Tibial artery (tissue), 4 donors: ENCODE measurements at regions not wholly inside any gene's neighbourhood (a gene's known extent, or its start where the extent isn't known, plus 50 kb on each side); places are given as distances from the start of the nearest gene placed in this dataset.

ENCODE experiments used
- DNase-seq, 2 donors: peaks; one replicate each; pipeline ENCODE4 v3.0.0-alpha.2; 2019
- H3K27ac ChIP-seq, 2 donors: fragments of 200-600 bp; sonication (generic) in 1 of 2; 1 replicate in 1 of 2; 2 replicates in 1 of 2; pipeline ENCODE4 v1.5.1; 2018 to 2019; ENCODE audit warnings: mild to moderate bottlenecking in 1 of 2
- H3K27me3 ChIP-seq, 2 donors: fragments of 200-600 bp; sonication (generic) in 1 of 2; one replicate each; pipeline versions ENCODE4 v1.5.1 to v1.6.0; 2016 to 2019
- H3K36me3 ChIP-seq, 3 donors: fragments of 200-600 bp; sonication (generic) in 2 of 3; one replicate each; pipeline ENCODE4 v1.5.1; 2016 to 2019; ENCODE audit warnings: mild to moderate bottlenecking in 2 of 3
- H3K4me1 ChIP-seq, 4 donors: fragments of 200-600 bp; sonication (generic) in 2 of 4; 1 replicate in 3 of 4; 2 replicates in 1 of 4; pipeline ENCODE4 v1.5.1; 2016 to 2019
- H3K4me3 ChIP-seq, 2 donors: fragments of 200-600 bp; sonication (generic) in 1 of 2; 1 replicate in 1 of 2; 2 replicates in 1 of 2; pipeline ENCODE4 v1.5.1; 2018 to 2019; ENCODE audit warnings: mild to moderate bottlenecking in 2 of 2
- H3K9me3 ChIP-seq, 3 donors: fragments of 200-600 bp; sonication (generic) in 1 of 3; one replicate each; pipeline ENCODE4 v1.5.1; 2016 to 2019
- intact Hi-C: fragments of 100-400 bp; cut with DNase I; formaldehyde crosslinking; loops from one replicate; pipeline ENCODE4 v1.15.0; 2023; ENCODE audit warnings: low total_unique reads
- TF ChIP-seq, protein P1 (sequence below), 2 experiments: fragments of 200-600 bp in 1 of 2; fragments of 450-650 bp in 1 of 2; IDR thresholded peaks; one replicate each; pipeline ENCODE4 v1.5.1; 2017 to 2019; ENCODE audit warnings: antibody characterized with exemption in 2 of 2, mild to moderate bottlenecking in 1 of 2, moderate library complexity in 1 of 2

DNA sequence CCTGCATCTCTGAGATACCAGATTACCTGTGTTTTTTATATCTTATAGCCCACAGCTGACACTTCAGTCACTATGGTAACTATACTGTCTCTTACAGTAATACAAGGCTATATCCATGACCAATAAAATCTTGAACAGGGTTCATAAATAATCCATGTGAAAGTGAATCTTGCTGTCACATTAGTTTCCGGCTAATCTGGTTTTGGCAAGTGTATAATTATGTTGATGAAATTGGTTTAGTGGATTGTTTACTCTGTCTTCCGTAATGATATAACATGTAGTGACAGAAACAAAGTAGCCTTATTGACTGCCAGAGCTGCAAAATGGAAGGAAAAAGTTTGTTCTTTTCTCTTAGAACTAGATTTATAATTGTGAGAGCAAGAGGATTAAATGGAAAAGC is 686.6 kb upstream of the PABPC4L start:
- Histone ChIP-seq H3K4me3 (no peak overlapping the region), H3K4me1 (no peaks in the 10 kb centered on the region), H3K27ac (no peak overlapping the region), H3K27me3 (no peaks in the 10 kb centered on the region), H3K36me3 (no peaks in the 10 kb centered on the region), H3K9me3 (no peaks in the 10 kb centered on the region)
- DNase-seq, result no peak
- TF ChIP-seq, protein P1, sequence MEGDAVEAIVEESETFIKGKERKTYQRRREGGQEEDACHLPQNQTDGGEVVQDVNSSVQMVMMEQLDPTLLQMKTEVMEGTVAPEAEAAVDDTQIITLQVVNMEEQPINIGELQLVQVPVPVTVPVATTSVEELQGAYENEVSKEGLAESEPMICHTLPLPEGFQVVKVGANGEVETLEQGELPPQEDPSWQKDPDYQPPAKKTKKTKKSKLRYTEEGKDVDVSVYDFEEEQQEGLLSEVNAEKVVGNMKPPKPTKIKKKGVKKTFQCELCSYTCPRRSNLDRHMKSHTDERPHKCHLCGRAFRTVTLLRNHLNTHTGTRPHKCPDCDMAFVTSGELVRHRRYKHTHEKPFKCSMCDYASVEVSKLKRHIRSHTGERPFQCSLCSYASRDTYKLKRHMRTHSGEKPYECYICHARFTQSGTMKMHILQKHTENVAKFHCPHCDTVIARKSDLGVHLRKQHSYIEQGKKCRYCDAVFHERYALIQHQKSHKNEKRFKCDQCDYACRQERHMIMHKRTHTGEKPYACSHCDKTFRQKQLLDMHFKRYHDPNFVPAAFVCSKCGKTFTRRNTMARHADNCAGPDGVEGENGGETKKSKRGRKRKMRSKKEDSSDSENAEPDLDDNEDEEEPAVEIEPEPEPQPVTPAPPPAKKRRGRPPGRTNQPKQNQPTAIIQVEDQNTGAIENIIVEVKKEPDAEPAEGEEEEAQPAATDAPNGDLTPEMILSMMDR (IDR thresholded peaks at IDR 0.05), result no peak
- intact Hi-C loops, result no loop called here

DNA sequence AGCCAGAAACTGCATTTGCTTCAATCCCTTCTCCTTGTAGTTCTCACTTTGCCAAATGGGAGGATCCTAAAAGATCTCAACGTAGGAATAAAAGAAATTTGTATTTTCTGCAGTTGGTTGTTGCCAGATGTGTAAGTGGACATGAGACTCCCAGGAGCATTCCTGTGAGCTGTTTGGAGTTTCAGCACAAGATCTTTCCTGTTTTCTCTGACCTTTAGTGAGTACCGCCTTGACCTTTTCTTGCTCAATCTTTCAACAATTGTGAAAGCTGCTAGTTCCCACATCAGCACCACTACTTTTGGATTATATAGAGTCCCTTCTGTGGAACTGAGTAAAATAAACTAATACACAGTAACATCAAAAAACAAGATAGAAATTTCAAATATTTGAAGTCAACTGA is 683.8 kb upstream of the PABPC4L start:
- H3K4me1 ChIP-seq, result no peaks in the 10 kb centered on the region

DNA sequence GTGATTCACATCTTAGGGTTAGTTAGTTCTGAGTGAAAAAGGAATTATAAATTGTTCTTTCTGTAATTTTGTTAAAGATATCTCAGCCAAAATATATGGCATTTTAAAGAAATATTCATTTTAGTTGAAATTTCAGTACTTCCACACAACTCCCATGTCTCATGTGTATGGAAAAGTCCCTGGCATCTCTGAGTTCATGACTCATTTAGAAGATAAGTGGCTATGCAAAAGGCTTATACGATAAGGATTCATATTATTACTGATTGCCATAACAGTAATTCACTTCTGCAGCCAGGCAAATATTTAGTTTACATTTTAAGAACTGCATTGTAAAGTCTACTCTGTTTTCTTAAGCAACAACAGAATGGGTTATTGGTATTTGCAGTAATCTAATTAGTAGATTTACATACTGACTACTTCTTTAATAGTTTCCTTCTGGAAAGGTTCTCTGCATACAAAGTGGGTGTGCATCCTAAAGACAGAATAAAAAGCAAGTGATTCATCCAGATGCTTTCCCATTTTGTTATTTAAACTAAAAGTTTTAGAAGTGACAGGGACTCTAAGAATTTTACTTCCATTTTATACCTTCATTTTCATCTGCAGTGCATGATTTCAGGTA is 682.4 kb upstream of the PABPC4L start:
- Histone ChIP-seq H3K27ac (no peak overlapping the region), H3K27me3 (no peaks in the 10 kb centered on the region), H3K36me3 (no peaks in the 10 kb centered on the region), H3K4me1 (no peaks in the 10 kb centered on the region), H3K9me3 (no peaks in the 10 kb centered on the region), H3K4me3 (no peak overlapping the region)
- no peak for DNase-seq
- intact Hi-C loops, result no loop called here
- TF ChIP-seq, protein P1 (IDR thresholded peaks at IDR 0.05), result no peak

More for the DNA sequence above, 683.8 kb upstream of the PABPC4L start:
- no peaks in the 10 kb centered on the region for H3K9me3 ChIP-seq
- no peaks in the 10 kb centered on the region for H3K36me3 ChIP-seq
- no peak for DNase-seq
- TF ChIP-seq, protein P1 (IDR thresholded peaks at IDR 0.05), result no peak
- no peak overlapping the region for H3K27ac ChIP-seq
- intact Hi-C loops, result no loop called here
- no peak overlapping the region for H3K4me3 ChIP-seq
- no peaks in the 10 kb centered on the region for H3K27me3 ChIP-seq

DNA sequence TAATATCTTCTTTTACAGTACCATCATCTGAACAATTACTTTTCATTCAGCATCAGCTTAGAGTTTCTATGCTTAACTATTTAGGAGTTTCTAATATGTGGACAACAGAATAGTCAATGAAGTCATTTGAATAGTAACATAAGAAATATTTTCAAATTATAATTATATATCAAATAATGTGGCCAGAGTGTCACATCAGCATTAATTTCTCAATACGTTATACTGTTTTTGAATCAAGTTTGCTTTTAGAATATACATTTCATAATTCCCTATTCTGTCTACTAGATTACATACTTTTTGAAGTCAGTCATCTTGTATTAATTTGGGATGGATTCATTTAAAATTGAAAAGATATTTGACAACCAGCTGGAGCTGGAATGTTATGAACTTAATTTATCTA is 677.4 kb upstream of the PABPC4L start:
- H3K27me3 ChIP-seq, result no peaks in the 10 kb centered on the region
- TF ChIP-seq, protein P1 (IDR thresholded peaks at IDR 0.05), result no peak
- no peak overlapping the region for H3K4me3 ChIP-seq
- intact Hi-C loops, result no loop called here
- no peaks in the 10 kb centered on the region for H3K9me3 ChIP-seq
- DNase-seq, result no peak
- H3K4me1 ChIP-seq, result no peaks in the 10 kb centered on the region
- H3K27ac ChIP-seq, result no peak overlapping the region
- no peaks in the 10 kb centered on the region for H3K36me3 ChIP-seq

DNA sequence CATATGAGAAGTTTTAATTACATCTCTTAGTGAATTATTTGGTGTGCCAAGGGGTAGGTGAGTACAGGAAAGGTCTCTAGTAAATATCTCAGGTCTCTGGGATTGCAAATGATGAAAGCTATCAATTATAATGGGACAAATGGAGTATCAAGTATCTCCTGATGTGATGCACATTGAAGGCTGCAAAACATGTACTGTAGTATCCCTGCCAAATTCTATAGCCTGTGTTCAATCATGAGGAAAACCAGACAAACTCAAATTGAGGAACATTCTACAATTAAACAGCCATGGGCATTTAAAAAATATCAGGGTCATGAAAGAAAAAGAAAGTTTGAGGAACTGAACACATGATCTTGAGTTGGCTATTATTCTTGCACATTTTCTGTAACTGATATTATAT is 665.4 kb upstream of the PABPC4L start:
- TF ChIP-seq, protein P1 (IDR thresholded peaks at IDR 0.05), result no peak
- no peak overlapping the region for H3K4me3 ChIP-seq
- no peak for DNase-seq
- no peaks in the 10 kb centered on the region for H3K36me3 ChIP-seq
- no peak overlapping the region for H3K27ac ChIP-seq
- H3K9me3 ChIP-seq, result no peaks in the 10 kb centered on the region
- intact Hi-C loops, result no loop called here
- no peaks in the 10 kb centered on the region for H3K4me1 ChIP-seq
- no peaks in the 10 kb centered on the region for H3K27me3 ChIP-seq

DNA sequence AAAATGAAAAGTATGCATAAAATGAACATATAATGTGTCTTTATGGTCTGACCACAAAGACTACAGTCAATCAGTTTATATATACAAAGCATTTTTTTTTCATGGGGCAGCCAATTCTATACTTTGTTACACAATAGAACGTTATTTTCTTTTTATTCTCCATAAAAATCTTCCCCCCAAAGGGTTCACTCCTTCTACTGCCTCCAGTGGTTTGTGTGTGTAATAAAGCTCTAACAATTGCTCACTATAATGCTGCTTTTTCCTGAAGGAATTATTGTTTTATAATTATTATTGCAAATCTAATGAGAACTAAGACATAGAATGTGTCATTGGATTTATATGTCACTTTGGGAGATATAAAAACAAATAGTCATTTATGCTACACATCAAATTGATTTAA is 664.1 kb upstream of the PABPC4L start:
- H3K36me3 ChIP-seq, result no peaks in the 10 kb centered on the region
- no peak overlapping the region for H3K27ac ChIP-seq
- no peaks in the 10 kb centered on the region for H3K9me3 ChIP-seq
- TF ChIP-seq, protein P1 (IDR thresholded peaks at IDR 0.05), result no peak
- intact Hi-C loops, result no loop called here
- DNase-seq, result no peak
- H3K4me3 ChIP-seq, result no peak overlapping the region
- no peaks in the 10 kb centered on the region for H3K27me3 ChIP-seq
- H3K4me1 ChIP-seq, result no peaks in the 10 kb centered on the region
